ENCODE measurements at regions not wholly inside any gene's neighbourhood (a gene's known extent, or its start where the extent isn't known, plus 50 kb on each side); places are given as distances from the start of the nearest gene placed in this dataset.

DNA sequence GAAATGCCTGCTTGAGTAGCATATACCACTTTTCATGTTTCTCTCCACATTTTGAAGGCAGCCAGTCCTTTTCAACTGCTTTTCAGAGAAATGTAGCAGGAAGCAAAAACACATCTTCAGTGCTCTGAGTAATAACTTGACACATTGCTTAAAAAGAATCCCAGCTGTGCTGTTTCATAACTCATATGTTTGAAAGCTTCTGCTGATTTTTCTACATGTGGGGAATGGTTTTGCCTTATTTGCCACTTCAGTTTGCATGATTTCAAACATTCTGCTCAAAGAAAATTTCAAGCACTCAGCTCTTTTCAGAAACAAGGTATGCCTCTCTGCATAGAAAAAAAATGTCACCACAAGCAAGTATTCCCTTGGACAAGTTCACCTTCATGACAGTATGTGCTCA, 732.8 kb downstream of the POM121L12 start:
- Histone ChIP-seq H3K27ac (ENCODE audit: extremely low read length, insufficient read depth, low read length) (no peak overlapping the region), H3K27me3 (ENCODE audit: control insufficient read depth in 1 of 2, insufficient read depth in 2 of 2, low read length in 2 of 2) (no peaks in the 10 kb centered on the region), H3K79me2 (ENCODE audit: insufficient read depth, low read length) (no peaks in the 10 kb centered on the region), H3K4me1 (ENCODE audit: insufficient read depth, low read length) (no peaks in the 10 kb centered on the region), H3K36me3 (replicated peaks in 1 of 2; ENCODE audit: control insufficient read depth in 1 of 2, insufficient read depth in 2 of 2, low read length in 2 of 2) (no peaks in the 10 kb centered on the region), H4K20me1 (ENCODE audit: insufficient read depth, low read length) (no peaks in the 10 kb centered on the region), H3K9me3 (ENCODE audit: low read length) (peaks cover 97% of the 10 kb centered on the region), H3K4me3 (replicated peaks in 1 of 3; ENCODE audit: insufficient read depth in 1 of 3, low read depth in 2 of 3, low read length in 3 of 3) (no peak overlapping the region), H2AFZ (ENCODE audit: low read length) (no peak overlapping the region), H3K4me2 (ENCODE audit: low read depth, low read length) (no peak overlapping the region), H3K9ac (ENCODE audit: insufficient read depth, low read depth, low read length) (no peak overlapping the region)
- POLR2A ChIA-PET, result no interaction called here
- CTCF ChIA-PET (ENCODE audit: low intra/inter-chr PET ratio, low total read pairs), result no interaction called here
- intact Hi-C loops (cut with micrococcal nuclease; ENCODE audit: unreplicated experiment) (no loop called here), in situ Hi-C loops (cut with HindIII; ENCODE audit: extremely low pct_ligation_motif_present, low pct_unique_long_range_greater_than_20kb) (no loop called here)
- no TSS peak for BruUV-seq (replicated peaks)
- TF ChIP-seq KDM6A (CRISPR knock-in tag; IDR thresholded peaks at IDR 0.05; ENCODE audit: low read depth) (no peak), ARNTL (CRISPR knock-in tag; IDR thresholded peaks at IDR 0.05) (no peak), ADNP (CRISPR knock-in tag; IDR thresholded peaks at IDR 0.05) (no peak), ESRRA (CRISPR knock-in tag; IDR thresholded peaks at IDR 0.05; ENCODE audit: low read depth) (no peak), KDM2A (CRISPR knock-in tag; IDR thresholded peaks at IDR 0.05; ENCODE audit: borderline replicate concordance, low read depth) (no peak), ZNF746 (CRISPR knock-in tag; IDR thresholded peaks at IDR 0.05) (no peak)
- FAIRE-seq (no peak), ATAC-seq (no peak), DNase-seq (ENCODE audit: low spot score) (no peak)

- Histone ChIP-seq H3K4me3 (replicated peaks in 1 of 3; ENCODE audit: insufficient read depth in 1 of 3, low read depth in 2 of 3, low read length in 3 of 3) (no peak overlapping the region), H3K27ac (ENCODE audit: extremely low read length, insufficient read depth, low read length) (no peak overlapping the region), H3K4me1 (ENCODE audit: insufficient read depth, low read length) (no peaks in the 10 kb centered on the region), H3K9ac (ENCODE audit: insufficient read depth, low read depth, low read length) (no peak overlapping the region), H3K9me3 (ENCODE audit: low read length) (peaks cover 96% of the 10 kb centered on the region), H4K20me1 (ENCODE audit: insufficient read depth, low read length) (no peaks in the 10 kb centered on the region), H3K36me3 (replicated peaks in 1 of 2; ENCODE audit: control insufficient read depth in 1 of 2, insufficient read depth in 2 of 2, low read length in 2 of 2) (no peaks in the 10 kb centered on the region), H3K79me2 (ENCODE audit: insufficient read depth, low read length) (no peaks in the 10 kb centered on the region), H2AFZ (ENCODE audit: low read length) (no peak overlapping the region), H3K27me3 (ENCODE audit: control insufficient read depth in 1 of 2, insufficient read depth in 2 of 2, low read length in 2 of 2) (no peaks in the 10 kb centered on the region), H3K4me2 (ENCODE audit: low read depth, low read length) (no peak overlapping the region)
- BruUV-seq (replicated peaks), result no TSS peak
- no peak for FAIRE-seq
- TF ChIP-seq PHF8 (CRISPR knock-in tag; IDR thresholded peaks at IDR 0.05) (no peak), ZNF772 (CRISPR knock-in tag; IDR thresholded peaks at IDR 0.05) (no peak), TOE1 (CRISPR knock-in tag; IDR thresholded peaks at IDR 0.05) (no peak), SYNCRIP (IDR thresholded peaks at IDR 0.05; ENCODE audit: insufficient read depth, low read depth, low read length) (no peak), SP4 (CRISPR knock-in tag; IDR thresholded peaks at IDR 0.05) (no peak), ZNF780A (CRISPR knock-in tag; IDR thresholded peaks at IDR 0.05) (no peak), ZSCAN12 (CRISPR knock-in tag; IDR thresholded peaks at IDR 0.05) (no peak), ELF1 (CRISPR knock-in tag; IDR thresholded peaks at IDR 0.05) (no peak), ZNF260 (CRISPR knock-in tag; IDR thresholded peaks at IDR 0.05; ENCODE audit: borderline replicate concordance, low read depth) (no peak), PAX8 (CRISPR knock-in tag; IDR thresholded peaks at IDR 0.05; ENCODE audit: borderline replicate concordance) (no peak), ATM (IDR thresholded peaks at IDR 0.05; ENCODE audit: borderline replicate concordance) (no peak)
- TF ChIP-seq, protein P1, sequence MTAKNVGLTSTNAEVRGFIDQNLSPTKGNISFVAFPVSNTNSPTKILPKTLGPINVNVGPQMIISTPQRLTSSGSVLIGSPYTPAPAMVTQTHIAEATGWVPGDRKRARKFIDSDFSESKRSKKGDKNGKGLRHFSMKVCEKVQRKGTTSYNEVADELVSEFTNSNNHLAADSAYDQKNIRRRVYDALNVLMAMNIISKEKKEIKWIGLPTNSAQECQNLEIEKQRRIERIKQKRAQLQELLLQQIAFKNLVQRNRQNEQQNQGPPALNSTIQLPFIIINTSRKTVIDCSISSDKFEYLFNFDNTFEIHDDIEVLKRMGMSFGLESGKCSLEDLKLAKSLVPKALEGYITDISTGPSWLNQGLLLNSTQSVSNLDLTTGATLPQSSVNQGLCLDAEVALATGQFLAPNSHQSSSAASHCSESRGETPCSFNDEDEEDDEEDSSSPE (CRISPR knock-in tag; IDR thresholded peaks at IDR 0.05), result no peak
- no peak for DNase-seq (ENCODE audit: low spot score)
- no peak for ATAC-seq
- CTCF ChIA-PET (ENCODE audit: low intra/inter-chr PET ratio, low total read pairs), result no interaction called here
- POLR2A ChIA-PET, result no interaction called here
- WGBS (ENCODE audit: low lambda C conversion rate), result 0% methylated on average over 2 of the region's 2 CpGs
- intact Hi-C loops (cut with micrococcal nuclease; ENCODE audit: unreplicated experiment), result no loop called here
- in situ Hi-C loops (cut with HindIII; ENCODE audit: extremely low pct_ligation_motif_present, low pct_unique_long_range_greater_than_20kb), result no loop called here
Measured at GRCh38 chr7:53771701-53772100, 736.3 kb downstream of the POM121L12 start.
